Colonic mucosa (tissue), 4 donors: ENCODE measurements at regions not wholly inside any gene's neighbourhood (a gene's known extent, or its start where the extent isn't known, plus 50 kb on each side); places are given as distances from the start of the nearest gene placed in this dataset.

Source experiments
- DNase-seq: peaks from one replicate; pipeline ENCODE4 v3.0.0-alpha.2; 2020
- H3K27ac ChIP-seq: fragments of 200-600 bp; one replicate; pipeline ENCODE4 v1.8.0; 2021
- H3K27me3 ChIP-seq: fragments of 200-600 bp; one replicate; pipeline ENCODE4 v1.8.0; 2021
- H3K36me3 ChIP-seq: fragments of 200-600 bp; one replicate; pipeline ENCODE4 v1.8.0; 2021
- H3K4me1 ChIP-seq: fragments of 200-600 bp; one replicate; pipeline ENCODE4 v1.8.0; 2021; ENCODE audit warnings: mild to moderate bottlenecking
- H3K4me3 ChIP-seq: fragments of 200-600 bp; one replicate; pipeline ENCODE4 v1.8.0; 2021
- H3K9ac ChIP-seq, 2 donors: one replicate each; pipeline ENCODE4 v1.7.0; 2013; ENCODE audit warnings: control low read depth in 2 of 2, low read depth in 2 of 2, low read length in 2 of 2
- H3K9me3 ChIP-seq: fragments of 200-600 bp; one replicate; pipeline ENCODE4 v1.8.0; 2021
- intact Hi-C: fragments of 100-400 bp; cut with DNase I; formaldehyde crosslinking; loops from one replicate; pipeline ENCODE4 v1.14.1; 2022
- TF ChIP-seq, protein P1 (sequence below): fragments of 200-600 bp; IDR thresholded peaks from one replicate; pipeline ENCODE4 v1.8.0; 2022; ENCODE audit warnings: antibody characterized with exemption, mild to moderate bottlenecking
- donor health status: healthy.
- donor health status: DM: no; HTN: no; CAD: no.
- donor health status: DM: no; HTN: no; CAD: no.

DNA sequence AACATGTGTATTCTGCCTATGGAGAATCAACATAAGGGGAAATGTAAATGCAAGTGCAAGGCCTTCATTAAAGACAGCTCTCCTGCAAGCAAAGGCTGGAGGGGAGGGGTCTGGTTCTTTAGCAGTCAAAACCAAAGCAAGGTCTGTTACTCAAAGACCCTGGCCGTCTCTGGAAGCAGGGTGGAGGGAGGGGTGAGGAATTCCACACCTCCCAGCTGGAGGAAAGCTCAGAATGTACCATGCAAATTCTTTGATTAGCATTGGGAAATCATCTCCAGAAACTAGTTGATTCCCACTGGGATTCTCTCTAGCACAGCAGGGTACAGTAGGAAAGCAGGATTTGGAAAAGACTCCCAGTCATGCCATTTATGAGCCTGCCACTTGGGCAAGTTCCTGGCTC, 77.3 kb upstream of the ASIC2 start:
- intact Hi-C loops, result no loop called here

DNA sequence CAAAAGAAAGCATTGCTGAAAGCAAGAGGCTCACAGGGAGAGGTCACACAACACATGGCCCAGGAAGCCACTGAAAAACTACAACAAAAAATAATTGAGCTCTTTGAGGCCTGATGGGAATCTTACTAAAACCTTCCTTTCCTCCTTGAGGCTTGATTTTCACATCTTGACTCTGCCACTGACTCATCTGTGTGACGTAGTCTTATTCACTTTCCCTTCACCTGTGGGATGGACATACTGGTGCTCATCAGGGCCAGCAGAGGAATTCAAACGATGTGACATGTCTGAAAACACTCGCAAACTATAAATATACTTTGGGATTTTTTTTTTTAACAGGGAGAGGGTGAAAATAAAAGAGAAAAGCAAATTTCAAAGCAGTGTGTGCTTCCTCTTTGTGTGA, 78.3 kb upstream of the ASIC2 start:
- Histone ChIP-seq H3K9me3 (no peaks in the 10 kb centered on the region), H3K27me3 (no peaks in the 10 kb centered on the region), H3K27ac (no peak overlapping the region), H3K4me3 (no peak overlapping the region), H3K4me1 (no peaks in the 10 kb centered on the region), H3K36me3 (no peaks in the 10 kb centered on the region), H3K9ac (no peak overlapping the region)
- intact Hi-C loops, result no loop called here
- DNase-seq, result no peak
- TF ChIP-seq, protein P1, sequence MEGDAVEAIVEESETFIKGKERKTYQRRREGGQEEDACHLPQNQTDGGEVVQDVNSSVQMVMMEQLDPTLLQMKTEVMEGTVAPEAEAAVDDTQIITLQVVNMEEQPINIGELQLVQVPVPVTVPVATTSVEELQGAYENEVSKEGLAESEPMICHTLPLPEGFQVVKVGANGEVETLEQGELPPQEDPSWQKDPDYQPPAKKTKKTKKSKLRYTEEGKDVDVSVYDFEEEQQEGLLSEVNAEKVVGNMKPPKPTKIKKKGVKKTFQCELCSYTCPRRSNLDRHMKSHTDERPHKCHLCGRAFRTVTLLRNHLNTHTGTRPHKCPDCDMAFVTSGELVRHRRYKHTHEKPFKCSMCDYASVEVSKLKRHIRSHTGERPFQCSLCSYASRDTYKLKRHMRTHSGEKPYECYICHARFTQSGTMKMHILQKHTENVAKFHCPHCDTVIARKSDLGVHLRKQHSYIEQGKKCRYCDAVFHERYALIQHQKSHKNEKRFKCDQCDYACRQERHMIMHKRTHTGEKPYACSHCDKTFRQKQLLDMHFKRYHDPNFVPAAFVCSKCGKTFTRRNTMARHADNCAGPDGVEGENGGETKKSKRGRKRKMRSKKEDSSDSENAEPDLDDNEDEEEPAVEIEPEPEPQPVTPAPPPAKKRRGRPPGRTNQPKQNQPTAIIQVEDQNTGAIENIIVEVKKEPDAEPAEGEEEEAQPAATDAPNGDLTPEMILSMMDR, result no peak

More for the DNA sequence above, 77.3 kb upstream of the ASIC2 start:
- Histone ChIP-seq H3K27ac (no peak overlapping the region), H3K4me3 (no peak overlapping the region), H3K36me3 (no peaks in the 10 kb centered on the region), H3K4me1 (no peaks in the 10 kb centered on the region), H3K9ac (no peak overlapping the region), H3K9me3 (no peaks in the 10 kb centered on the region), H3K27me3 (no peaks in the 10 kb centered on the region)
- TF ChIP-seq, protein P1, result no peak
- no peak for DNase-seq

DNA sequence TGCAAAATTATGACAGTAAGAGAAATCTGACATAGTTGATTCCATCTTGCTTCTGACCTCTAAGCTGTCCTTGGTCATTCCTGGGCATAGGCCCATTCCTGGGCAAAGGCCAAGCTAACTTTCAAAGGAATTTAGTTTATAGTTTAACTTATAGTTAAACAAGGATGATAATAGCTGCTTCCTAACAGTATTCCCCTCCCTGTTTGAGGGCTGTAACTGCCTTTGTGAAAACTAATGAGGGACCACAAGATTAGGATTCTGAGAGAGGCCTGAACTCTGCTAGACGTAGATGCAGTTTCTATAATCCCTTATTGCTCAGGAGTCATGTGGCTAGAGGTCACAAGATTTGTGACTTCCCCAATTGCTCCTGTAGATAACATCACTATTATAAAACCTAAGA, 80.2 kb upstream of the ASIC2 start:
- intact Hi-C loops, result no loop called here
- Histone ChIP-seq H3K9ac (no peak overlapping the region), H3K27me3 (no peaks in the 10 kb centered on the region), H3K4me1 (no peaks in the 10 kb centered on the region), H3K36me3 (no peaks in the 10 kb centered on the region), H3K9me3 (no peaks in the 10 kb centered on the region), H3K27ac (no peak overlapping the region), H3K4me3 (no peak overlapping the region)
- DNase-seq, result peak; percentile 23
- TF ChIP-seq, protein P1, result no peak

DNA sequence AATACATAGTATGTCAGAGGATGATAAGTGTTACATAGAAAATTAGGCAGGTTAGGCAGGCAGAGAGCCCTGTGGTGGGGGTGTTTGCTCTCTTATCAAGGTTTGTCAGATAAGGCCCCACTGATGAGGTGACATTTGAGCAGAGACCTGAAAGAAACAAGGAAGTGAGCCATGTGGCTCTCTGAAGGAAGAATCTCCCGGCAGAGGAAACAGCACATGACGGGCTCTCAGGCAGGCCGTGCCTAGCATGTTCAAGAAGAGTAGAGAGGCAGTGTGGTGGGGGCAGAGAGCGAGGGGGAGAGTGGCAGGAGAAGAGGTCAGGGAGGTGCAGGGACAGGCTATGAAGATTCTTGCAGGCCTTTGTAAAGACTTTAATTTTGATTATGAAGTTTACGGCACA, 82.0 kb upstream of the ASIC2 start:
- Histone ChIP-seq H3K9ac (no peak overlapping the region), H3K27ac (no peak overlapping the region), H3K9me3 (no peaks in the 10 kb centered on the region), H3K27me3 (no peaks in the 10 kb centered on the region), H3K36me3 (no peaks in the 10 kb centered on the region), H3K4me3 (no peak overlapping the region), H3K4me1 (no peaks in the 10 kb centered on the region)
- DNase-seq, result peak; percentile 43
- intact Hi-C loops, result no loop called here
- TF ChIP-seq, protein P1, result no peak

DNA sequence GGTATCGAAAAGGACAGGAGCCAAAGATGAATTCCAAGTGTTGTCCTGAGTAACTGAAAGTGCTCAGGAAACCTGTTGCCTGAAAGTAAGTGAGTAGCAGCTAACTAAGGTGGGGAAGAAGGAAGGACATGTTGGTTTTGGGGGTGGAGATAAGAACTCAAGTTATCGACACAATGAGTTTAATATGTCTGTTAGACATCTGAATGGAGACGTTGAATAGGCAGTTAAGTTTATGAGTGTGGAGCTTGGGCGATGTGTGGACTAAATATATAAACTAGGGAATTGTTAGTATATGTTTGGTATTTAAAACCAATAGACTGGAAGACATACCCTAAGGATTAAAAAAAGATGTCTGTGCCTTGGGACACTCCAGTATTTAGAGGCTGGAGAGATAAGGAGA, 82.7 kb upstream of the ASIC2 start:
- Histone ChIP-seq H3K4me3 (no peak overlapping the region), H3K27me3 (no peaks in the 10 kb centered on the region), H3K27ac (no peak overlapping the region), H3K9me3 (no peaks in the 10 kb centered on the region), H3K36me3 (no peaks in the 10 kb centered on the region), H3K4me1 (no peaks in the 10 kb centered on the region), H3K9ac (no peak overlapping the region)
- no peak for DNase-seq
- intact Hi-C loops, result no loop called here
- TF ChIP-seq, protein P1, result no peak
